Mesothelial cell of epicardium (in vitro differentiated cells): ENCODE measurements at regions not wholly inside any gene's neighbourhood (a gene's known extent, or its start where the extent isn't known, plus 50 kb on each side); places are given as distances from the start of the nearest gene placed in this dataset.

Source experiments
- DNase-seq, 2 experiments: peaks; one replicate each; pipeline ENCODE4 v3.0.0; 2021; ENCODE audit warnings: low spot score in 2 of 2; ENCODE audit not compliant: unreplicated experiment in 2 of 2
- H3K27ac Mint-ChIP-seq: 2 replicates; pipeline ENCODE4 v1.8.0; 2021; ENCODE audit warnings: mixed read lengths
- H3K27me3 Mint-ChIP-seq: 2 replicates; pipeline ENCODE4 v1.8.0; 2021; ENCODE audit warnings: low read depth, mixed read lengths
- H3K36me3 Mint-ChIP-seq: 2 replicates; pipeline ENCODE4 v1.8.0; 2021; ENCODE audit warnings: mixed read lengths
- H3K4me1 Mint-ChIP-seq: 2 replicates; pipeline ENCODE4 v1.8.0; 2021; ENCODE audit warnings: mixed read lengths
- H3K4me3 Mint-ChIP-seq: 2 replicates; pipeline ENCODE4 v1.8.0; 2021; ENCODE audit warnings: mild to moderate bottlenecking, moderate library complexity, mixed read lengths
- H3K9me3 Mint-ChIP-seq: 2 replicates; pipeline ENCODE4 v1.8.0; 2021; ENCODE audit warnings: mixed read lengths
- TF ChIP-seq, protein P1 (sequence below): fragments of 200-600 bp; sonication (generic); IDR thresholded peaks from one replicate; pipeline ENCODE4 v1.5.0; 2021; ENCODE audit warnings: antibody characterized with exemption; ENCODE audit not compliant: unreplicated experiment

DNA sequence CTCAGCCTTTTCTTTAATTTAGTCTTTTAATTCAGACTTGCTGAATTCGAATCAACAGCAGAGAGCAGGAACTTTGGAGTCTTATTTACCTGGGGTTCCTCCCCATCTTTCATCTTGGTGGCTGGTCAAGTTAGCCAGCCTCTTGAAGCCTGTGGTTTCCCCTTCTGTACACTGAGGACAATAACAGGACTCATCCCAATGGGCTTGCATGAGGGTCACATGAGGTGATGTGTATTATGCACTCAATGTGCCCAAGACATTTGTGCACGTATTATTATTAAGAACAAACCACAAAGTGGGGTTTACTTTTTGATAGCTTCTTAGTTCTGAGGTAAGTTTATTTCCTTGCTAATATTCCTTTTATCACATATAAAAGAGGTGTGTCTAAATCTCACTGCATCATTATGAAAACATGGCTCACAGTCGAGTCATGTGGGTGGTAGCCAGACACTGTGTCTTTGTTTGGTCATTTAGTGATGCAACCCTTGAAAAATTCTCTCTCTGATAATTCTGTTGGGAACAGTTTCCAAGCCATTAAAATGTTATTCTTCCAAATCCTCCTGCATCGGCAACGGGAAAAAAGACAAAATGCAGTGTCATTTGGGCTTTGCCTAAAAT lies 86.5 kb upstream of the GRB10 start:
- H3K27me3 Mint-ChIP-seq: peaks cover 2% of the 10 kb centered on the region
- H3K36me3 Mint-ChIP-seq: no peaks in the 10 kb centered on the region
- no peak overlapping the region for H3K27ac Mint-ChIP-seq
- no peak overlapping the region for H3K4me3 Mint-ChIP-seq
- no peak for DNase-seq
- H3K9me3 Mint-ChIP-seq: peaks cover 6% of the 10 kb centered on the region
- peaks cover 5% of the 10 kb centered on the region for H3K4me1 Mint-ChIP-seq
- TF ChIP-seq, protein P1, sequence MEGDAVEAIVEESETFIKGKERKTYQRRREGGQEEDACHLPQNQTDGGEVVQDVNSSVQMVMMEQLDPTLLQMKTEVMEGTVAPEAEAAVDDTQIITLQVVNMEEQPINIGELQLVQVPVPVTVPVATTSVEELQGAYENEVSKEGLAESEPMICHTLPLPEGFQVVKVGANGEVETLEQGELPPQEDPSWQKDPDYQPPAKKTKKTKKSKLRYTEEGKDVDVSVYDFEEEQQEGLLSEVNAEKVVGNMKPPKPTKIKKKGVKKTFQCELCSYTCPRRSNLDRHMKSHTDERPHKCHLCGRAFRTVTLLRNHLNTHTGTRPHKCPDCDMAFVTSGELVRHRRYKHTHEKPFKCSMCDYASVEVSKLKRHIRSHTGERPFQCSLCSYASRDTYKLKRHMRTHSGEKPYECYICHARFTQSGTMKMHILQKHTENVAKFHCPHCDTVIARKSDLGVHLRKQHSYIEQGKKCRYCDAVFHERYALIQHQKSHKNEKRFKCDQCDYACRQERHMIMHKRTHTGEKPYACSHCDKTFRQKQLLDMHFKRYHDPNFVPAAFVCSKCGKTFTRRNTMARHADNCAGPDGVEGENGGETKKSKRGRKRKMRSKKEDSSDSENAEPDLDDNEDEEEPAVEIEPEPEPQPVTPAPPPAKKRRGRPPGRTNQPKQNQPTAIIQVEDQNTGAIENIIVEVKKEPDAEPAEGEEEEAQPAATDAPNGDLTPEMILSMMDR: no peak

DNA sequence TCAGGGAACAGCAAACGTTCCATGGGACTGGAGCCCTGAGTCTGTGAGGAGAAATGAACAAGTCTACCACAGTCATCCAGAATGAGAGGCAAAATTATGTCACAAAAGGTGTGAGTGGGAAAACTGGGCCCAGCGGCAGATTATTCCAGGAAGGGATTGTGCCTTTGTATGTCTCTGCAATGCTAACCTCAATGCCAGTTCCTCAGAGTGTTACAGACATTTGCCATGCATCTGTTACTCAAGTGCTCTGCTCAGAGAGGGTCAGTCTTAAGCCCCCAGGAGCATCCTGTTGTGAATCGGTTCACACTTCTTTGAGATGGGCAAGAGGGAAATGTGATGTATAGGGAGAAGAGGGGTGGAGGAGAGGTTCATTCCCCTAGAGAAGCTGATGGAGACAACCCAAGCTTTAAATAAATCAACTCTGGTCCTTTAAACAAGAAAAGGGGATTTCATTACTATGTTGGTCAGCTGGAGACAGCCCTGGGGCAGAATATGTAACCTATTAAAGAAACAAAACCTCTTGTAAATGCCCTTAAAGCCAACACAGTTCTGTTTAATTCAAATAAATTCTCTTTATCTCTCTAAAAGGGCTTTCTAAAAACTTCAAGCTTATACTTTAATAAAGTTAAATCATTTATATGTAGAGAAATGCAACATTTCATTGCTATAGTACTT lies 85.9 kb upstream of the GRB10 start:
- no peak for DNase-seq
- H3K27ac Mint-ChIP-seq: no peak overlapping the region
- no peaks in the 10 kb centered on the region for H3K36me3 Mint-ChIP-seq
- H3K9me3 Mint-ChIP-seq: peaks cover 3% of the 10 kb centered on the region
- H3K4me3 Mint-ChIP-seq: no peak overlapping the region
- TF ChIP-seq, protein P1: no peak
- peaks cover 2% of the 10 kb centered on the region for H3K27me3 Mint-ChIP-seq
- H3K4me1 Mint-ChIP-seq: peaks cover 5% of the 10 kb centered on the region

DNA sequence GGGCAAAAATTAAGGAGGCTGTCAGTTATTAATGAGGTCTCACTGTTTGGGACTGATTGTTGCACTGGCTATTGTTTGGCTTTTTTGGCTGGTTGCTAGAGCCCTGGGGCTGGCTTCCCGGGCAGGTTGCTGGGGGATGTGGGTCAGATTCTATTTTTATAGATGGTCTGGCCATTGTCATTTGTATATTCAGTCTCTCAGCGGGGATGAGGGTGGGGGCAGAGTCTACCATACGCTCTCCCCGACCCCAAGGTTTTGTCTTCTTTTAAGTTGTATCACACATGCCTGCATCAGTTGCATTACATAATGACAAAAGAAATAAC lies 84.3 kb upstream of the GRB10 start:
- DNase-seq: no peak
- H3K4me3 Mint-ChIP-seq: no peak overlapping the region
- no peaks in the 10 kb centered on the region for H3K4me1 Mint-ChIP-seq
- no peaks in the 10 kb centered on the region for H3K36me3 Mint-ChIP-seq
- H3K27ac Mint-ChIP-seq: no peak overlapping the region
- peaks cover 2% of the 10 kb centered on the region for H3K27me3 Mint-ChIP-seq
- H3K9me3 Mint-ChIP-seq: no peaks in the 10 kb centered on the region
- TF ChIP-seq, protein P1: no peak

DNA sequence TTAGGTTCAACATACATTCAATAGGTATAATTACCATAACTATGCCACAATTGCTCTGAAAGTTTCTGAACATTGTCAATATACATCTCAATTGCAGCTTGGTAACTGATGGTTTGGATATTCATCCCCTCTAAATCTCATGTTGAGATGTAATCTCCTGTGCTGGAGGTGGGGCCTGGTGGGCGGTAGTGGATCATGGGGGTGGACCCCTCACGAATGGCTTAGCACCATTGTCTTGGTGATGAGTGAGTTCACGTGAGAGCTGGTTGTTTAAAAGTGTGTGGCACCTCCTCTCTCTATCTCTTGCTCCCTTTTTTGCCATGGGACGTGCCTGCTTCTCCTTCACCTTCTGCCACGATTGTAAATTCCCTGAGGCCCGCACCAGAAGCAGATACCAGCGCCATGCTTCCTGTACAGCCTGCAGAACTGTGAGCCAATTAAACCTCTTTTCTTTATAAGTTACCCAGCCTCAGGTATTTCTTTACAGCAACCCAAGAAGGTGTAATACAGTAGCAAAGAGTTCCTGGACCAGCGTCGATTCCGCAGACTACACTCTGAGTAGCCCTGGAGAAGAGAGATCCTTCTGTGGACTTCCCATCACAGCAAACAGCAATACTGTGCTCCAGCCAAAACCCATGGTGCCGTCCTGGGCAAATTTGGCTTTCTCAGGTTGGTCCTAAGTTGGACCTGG lies 83.8 kb upstream of the GRB10 start:
- no peaks in the 10 kb centered on the region for H3K9me3 Mint-ChIP-seq
- H3K27ac Mint-ChIP-seq: no peak overlapping the region
- DNase-seq: no peak
- no peak overlapping the region for H3K4me3 Mint-ChIP-seq
- H3K36me3 Mint-ChIP-seq: no peaks in the 10 kb centered on the region
- TF ChIP-seq, protein P1: no peak
- peaks cover 2% of the 10 kb centered on the region for H3K27me3 Mint-ChIP-seq
- no peaks in the 10 kb centered on the region for H3K4me1 Mint-ChIP-seq

DNA sequence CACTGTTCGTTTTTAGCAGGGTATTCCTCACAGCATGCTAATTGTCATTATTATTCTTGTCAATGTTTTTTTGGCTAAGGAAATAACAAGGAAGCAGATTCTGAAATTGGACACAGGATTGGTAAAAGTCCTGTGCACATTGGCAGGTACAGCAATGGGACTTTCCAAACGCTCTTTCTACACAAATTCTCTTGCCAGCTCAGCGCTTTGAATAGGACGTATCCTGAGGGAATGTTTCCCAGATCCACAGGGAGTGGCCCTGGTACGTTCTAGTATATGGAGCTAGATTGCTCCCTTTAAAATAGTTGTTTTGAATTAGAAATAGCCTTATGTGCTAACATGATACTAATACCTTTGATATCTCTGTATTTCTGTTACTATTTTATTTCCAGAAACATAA lies 82.8 kb upstream of the GRB10 start:
- TF ChIP-seq, protein P1: no peak
- Mint-ChIP-seq H3K4me1 (no peaks in the 10 kb centered on the region), H3K4me3 (no peak overlapping the region), H3K27ac (no peak overlapping the region), H3K27me3 (peaks cover 2% of the 10 kb centered on the region), H3K9me3 (no peaks in the 10 kb centered on the region), H3K36me3 (no peaks in the 10 kb centered on the region)
- DNase-seq: no peak
